ENCODE measurements at regions not wholly inside any gene's neighbourhood (a gene's known extent, or its start where the extent isn't known, plus 50 kb on each side); places are given as distances from the start of the nearest gene placed in this dataset.

GRCh38 chr4:185966549-185966948, 102.4 kb upstream of the TLR3 start:
- DNase-seq (ENCODE audit: low read depth in 1 of 2, low spot score in 1 of 2), result peak in 1 of 2 donors; percentile 37
- H3K9me3 ChIP-seq (ENCODE audit: low read depth), result no peaks in the 10 kb centered on the region
- no peak overlapping the region for H3K4me3 ChIP-seq
- H3K27ac ChIP-seq, result peak overlapping the region; percentile 56
- peaks cover 8% of the 10 kb centered on the region for H3K4me1 ChIP-seq (ENCODE audit: low read depth)
- no peaks in the 10 kb centered on the region for H3K36me3 ChIP-seq
- H3K27me3 ChIP-seq, result no peaks in the 10 kb centered on the region
- TF ChIP-seq, protein P1, sequence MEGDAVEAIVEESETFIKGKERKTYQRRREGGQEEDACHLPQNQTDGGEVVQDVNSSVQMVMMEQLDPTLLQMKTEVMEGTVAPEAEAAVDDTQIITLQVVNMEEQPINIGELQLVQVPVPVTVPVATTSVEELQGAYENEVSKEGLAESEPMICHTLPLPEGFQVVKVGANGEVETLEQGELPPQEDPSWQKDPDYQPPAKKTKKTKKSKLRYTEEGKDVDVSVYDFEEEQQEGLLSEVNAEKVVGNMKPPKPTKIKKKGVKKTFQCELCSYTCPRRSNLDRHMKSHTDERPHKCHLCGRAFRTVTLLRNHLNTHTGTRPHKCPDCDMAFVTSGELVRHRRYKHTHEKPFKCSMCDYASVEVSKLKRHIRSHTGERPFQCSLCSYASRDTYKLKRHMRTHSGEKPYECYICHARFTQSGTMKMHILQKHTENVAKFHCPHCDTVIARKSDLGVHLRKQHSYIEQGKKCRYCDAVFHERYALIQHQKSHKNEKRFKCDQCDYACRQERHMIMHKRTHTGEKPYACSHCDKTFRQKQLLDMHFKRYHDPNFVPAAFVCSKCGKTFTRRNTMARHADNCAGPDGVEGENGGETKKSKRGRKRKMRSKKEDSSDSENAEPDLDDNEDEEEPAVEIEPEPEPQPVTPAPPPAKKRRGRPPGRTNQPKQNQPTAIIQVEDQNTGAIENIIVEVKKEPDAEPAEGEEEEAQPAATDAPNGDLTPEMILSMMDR (IDR thresholded peaks at IDR 0.05; ENCODE audit: low read depth, low read length), result no peak

DNA sequence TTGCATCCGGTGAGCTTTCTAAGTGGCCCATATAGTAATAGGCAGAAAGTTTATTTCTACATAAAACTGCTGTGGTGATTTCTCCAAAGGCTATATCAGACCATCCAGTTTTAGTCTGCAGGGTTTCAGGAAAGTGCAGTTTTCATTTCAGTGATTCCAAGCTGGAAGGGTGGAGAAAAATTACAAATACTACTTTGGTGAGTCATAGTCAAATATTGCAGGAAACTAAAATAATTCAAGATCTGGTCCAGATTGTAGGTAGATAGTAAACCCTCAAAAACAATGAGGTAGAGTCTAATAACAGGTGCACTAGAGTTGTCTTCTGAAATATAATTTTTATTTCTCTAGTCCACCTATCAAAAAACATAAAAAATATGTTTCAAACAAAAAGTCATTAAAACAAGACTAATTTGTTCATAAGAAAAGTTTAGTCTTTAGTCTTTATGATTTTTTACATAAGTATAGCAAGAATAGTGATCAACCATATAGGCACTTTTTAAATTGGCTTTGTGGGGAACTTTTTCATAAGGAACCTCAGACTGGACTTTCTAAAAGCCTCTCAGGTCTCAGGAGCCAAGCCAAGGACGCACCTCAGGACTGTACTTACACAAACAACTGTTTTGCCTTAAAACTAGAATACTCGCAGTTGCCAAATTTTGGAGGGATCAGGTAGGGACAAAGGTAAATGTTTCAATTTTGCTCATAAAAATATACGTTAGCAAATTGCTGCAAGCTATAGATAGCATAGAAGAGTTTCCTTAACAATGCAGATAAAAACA, 101.8 kb upstream of the TLR3 start:
- TF ChIP-seq, protein P1 (IDR thresholded peaks at IDR 0.05; ENCODE audit: low read depth, low read length), result no peak
- Histone ChIP-seq H3K27ac (peak overlapping the region; percentile 56), H3K9me3 (ENCODE audit: low read depth) (no peaks in the 10 kb centered on the region), H3K36me3 (no peaks in the 10 kb centered on the region), H3K4me1 (ENCODE audit: low read depth) (peaks cover 8% of the 10 kb centered on the region), H3K4me3 (no peak overlapping the region), H3K27me3 (no peaks in the 10 kb centered on the region)
- DNase-seq (ENCODE audit: low read depth in 1 of 2, low spot score in 1 of 2), result no peak

GRCh38 chr4:185969657-185970056, 99.3 kb upstream of the TLR3 start:
- DNase-seq (ENCODE audit: low read depth in 1 of 2, low spot score in 1 of 2), result no peak
- no peak overlapping the region for H3K4me3 ChIP-seq
- H3K9me3 ChIP-seq (ENCODE audit: low read depth), result no peaks in the 10 kb centered on the region
- TF ChIP-seq, protein P1 (IDR thresholded peaks at IDR 0.05; ENCODE audit: low read depth, low read length), result no peak
- no peaks in the 10 kb centered on the region for H3K27me3 ChIP-seq
- no peak overlapping the region for H3K27ac ChIP-seq
- H3K36me3 ChIP-seq, result no peaks in the 10 kb centered on the region
- H3K4me1 ChIP-seq (ENCODE audit: low read depth), result peaks cover 8% of the 10 kb centered on the region

GRCh38 chr4:185987961-185988627, 80.9 kb upstream of the TLR3 start:
- peak in 1 of 2 donors; percentile 77 for DNase-seq (ENCODE audit: low read depth in 1 of 2, low spot score in 1 of 2)

GRCh38 chr4:185991770-185992169, 77.2 kb upstream of the TLR3 start:
- Histone ChIP-seq H3K27ac (no peak overlapping the region), H3K4me1 (ENCODE audit: low read depth) (peaks cover 20% of the 10 kb centered on the region), H3K4me3 (no peak overlapping the region), H3K27me3 (no peaks in the 10 kb centered on the region), H3K9me3 (ENCODE audit: low read depth) (no peaks in the 10 kb centered on the region), H3K36me3 (no peaks in the 10 kb centered on the region)
- no peak for DNase-seq (ENCODE audit: low read depth in 1 of 2, low spot score in 1 of 2)
- TF ChIP-seq, protein P1 (IDR thresholded peaks at IDR 0.05; ENCODE audit: low read depth, low read length), result no peak

More at GRCh38 chr4:185987961-185988627, 80.9 kb upstream of the TLR3 start:
- Histone ChIP-seq H3K4me3 (no peak overlapping the region), H3K27ac (peak overlapping the region; percentile 68), H3K9me3 (ENCODE audit: low read depth) (no peaks in the 10 kb centered on the region), H3K36me3 (no peaks in the 10 kb centered on the region), H3K4me1 (ENCODE audit: low read depth) (peaks cover 12% of the 10 kb centered on the region), H3K27me3 (no peaks in the 10 kb centered on the region)
- TF ChIP-seq, protein P1 (IDR thresholded peaks at IDR 0.05; ENCODE audit: low read depth, low read length), result no peak
